PFSK-1 (cell line): ENCODE measurements at regions not wholly inside any gene's neighbourhood (a gene's known extent, or its start where the extent isn't known, plus 50 kb on each side); places are given as distances from the start of the nearest gene placed in this dataset.

Experiments
- FOXP2 ChIP-seq: optimal IDR thresholded peaks from 2 replicates; pipeline ENCODE3; 2011; ENCODE audit warnings: borderline replicate concordance, control low read depth, inconsistent platforms; ENCODE audit not compliant: insufficient read depth; ENCODE audit errors: extremely low read length, extremely low read depth
- POLR2AphosphoS5 ChIP-seq: IDR thresholded peaks from 2 replicates; pipeline ENCODE4 v1.6.1; 2012; ENCODE audit warnings: low read depth, mild to moderate bottlenecking, control low read depth, low read length, moderate library complexity
- SIN3A ChIP-seq: IDR thresholded peaks from 2 replicates; pipeline ENCODE4 v1.6.1; 2012; ENCODE audit warnings: mild to moderate bottlenecking, low read length, moderate library complexity, borderline replicate concordance; ENCODE audit not compliant: insufficient read depth
- TAF1 ChIP-seq: IDR thresholded peaks from 2 replicates; pipeline ENCODE4 v1.6.1; 2012; ENCODE audit warnings: low read length, control low read depth, borderline replicate concordance; ENCODE audit not compliant: insufficient read depth
- TF ChIP-seq, protein P1 (sequence below), 2 experiments: IDR thresholded peaks; 2 replicates each; pipeline versions ENCODE4 v1.6.1 to v1.8.0; 2011 to 2012; ENCODE audit warnings: low read depth in 2 of 2, low read length in 2 of 2, control low read depth in 1 of 2, inconsistent platforms in 1 of 2, mild to moderate bottlenecking in 1 of 2, moderate library complexity in 1 of 2; ENCODE audit not compliant: insufficient read depth in 1 of 2

DNA sequence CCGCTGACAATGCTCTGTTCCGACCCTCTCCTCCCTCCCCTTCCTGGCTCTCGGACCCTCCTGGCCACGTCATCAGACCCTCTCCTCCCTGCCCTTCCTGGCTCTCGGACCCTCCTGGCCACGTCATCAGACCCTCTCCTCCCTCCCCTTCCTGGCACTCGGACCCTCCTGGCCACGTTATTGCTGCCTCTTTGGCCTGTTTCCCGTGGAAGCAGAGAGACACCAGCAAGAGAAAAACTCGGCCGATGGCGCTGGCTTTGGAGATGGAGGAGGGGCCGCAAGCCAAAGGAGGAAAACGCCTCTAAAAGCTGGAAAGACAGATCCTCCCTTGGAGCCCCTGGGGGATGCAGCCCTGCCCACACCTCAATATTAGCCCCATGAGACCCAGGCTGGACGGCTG, 463.3 kb downstream of the BRD1 start:
- TF ChIP-seq SIN3A (no peak), POLR2AphosphoS5 (no peak), FOXP2 (no peak), TAF1 (no peak)
- TF ChIP-seq, protein P1, sequence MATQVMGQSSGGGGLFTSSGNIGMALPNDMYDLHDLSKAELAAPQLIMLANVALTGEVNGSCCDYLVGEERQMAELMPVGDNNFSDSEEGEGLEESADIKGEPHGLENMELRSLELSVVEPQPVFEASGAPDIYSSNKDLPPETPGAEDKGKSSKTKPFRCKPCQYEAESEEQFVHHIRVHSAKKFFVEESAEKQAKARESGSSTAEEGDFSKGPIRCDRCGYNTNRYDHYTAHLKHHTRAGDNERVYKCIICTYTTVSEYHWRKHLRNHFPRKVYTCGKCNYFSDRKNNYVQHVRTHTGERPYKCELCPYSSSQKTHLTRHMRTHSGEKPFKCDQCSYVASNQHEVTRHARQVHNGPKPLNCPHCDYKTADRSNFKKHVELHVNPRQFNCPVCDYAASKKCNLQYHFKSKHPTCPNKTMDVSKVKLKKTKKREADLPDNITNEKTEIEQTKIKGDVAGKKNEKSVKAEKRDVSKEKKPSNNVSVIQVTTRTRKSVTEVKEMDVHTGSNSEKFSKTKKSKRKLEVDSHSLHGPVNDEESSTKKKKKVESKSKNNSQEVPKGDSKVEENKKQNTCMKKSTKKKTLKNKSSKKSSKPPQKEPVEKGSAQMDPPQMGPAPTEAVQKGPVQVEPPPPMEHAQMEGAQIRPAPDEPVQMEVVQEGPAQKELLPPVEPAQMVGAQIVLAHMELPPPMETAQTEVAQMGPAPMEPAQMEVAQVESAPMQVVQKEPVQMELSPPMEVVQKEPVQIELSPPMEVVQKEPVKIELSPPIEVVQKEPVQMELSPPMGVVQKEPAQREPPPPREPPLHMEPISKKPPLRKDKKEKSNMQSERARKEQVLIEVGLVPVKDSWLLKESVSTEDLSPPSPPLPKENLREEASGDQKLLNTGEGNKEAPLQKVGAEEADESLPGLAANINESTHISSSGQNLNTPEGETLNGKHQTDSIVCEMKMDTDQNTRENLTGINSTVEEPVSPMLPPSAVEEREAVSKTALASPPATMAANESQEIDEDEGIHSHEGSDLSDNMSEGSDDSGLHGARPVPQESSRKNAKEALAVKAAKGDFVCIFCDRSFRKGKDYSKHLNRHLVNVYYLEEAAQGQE (IDR thresholded peaks at IDR 0.05; ENCODE audit: insufficient read depth in 1 of 2, low read depth in 2 of 2, low read length in 2 of 2) = no peak

GRCh38 chr22:49363526-49364230, 464.0 kb downstream of the BRD1 start:
- TF ChIP-seq SIN3A = no peak
- TF ChIP-seq TAF1 = no peak
- TF ChIP-seq POLR2AphosphoS5 = no peak
- TF ChIP-seq, protein P1 (IDR thresholded peaks at IDR 0.05; ENCODE audit: insufficient read depth in 1 of 2, low read depth in 2 of 2, low read length in 2 of 2) = no peak
- no peak for TF ChIP-seq FOXP2

GRCh38 chr22:49362211-49362839, 465.3 kb downstream of the BRD1 start:
- TF ChIP-seq SIN3A (no peak), TAF1 (no peak), POLR2AphosphoS5 (no peak), FOXP2 (no peak)
- TF ChIP-seq, protein P1 (IDR thresholded peaks at IDR 0.05; ENCODE audit: insufficient read depth in 1 of 2, low read depth in 2 of 2, low read length in 2 of 2) = no peak

DNA sequence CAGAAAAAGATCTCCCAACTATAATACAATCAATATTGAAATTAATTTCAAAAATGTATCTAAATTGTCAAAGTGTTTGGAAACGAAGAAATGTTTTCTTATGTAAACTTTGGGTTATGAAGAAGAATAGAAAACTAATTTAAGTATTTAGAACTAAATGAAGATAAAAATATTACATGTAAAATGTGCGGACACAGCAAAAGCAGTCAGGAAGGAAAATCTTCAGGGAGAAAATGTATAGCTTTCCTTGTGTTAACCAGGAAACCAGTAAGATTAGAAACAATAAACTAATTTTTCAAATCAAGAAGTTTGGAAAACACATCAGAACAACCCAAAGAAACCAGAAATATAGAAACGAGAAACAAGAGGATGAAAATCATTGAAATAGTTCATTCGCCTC, 466.5 kb downstream of the BRD1 start:
- TF ChIP-seq SIN3A = no peak
- TF ChIP-seq FOXP2 = no peak
- TF ChIP-seq TAF1 = no peak
- no peak for TF ChIP-seq POLR2AphosphoS5
- TF ChIP-seq, protein P1 (IDR thresholded peaks at IDR 0.05; ENCODE audit: insufficient read depth in 1 of 2, low read depth in 2 of 2, low read length in 2 of 2) = no peak
